Fibroblast of lung (primary cell): ENCODE measurements at regions not wholly inside any gene's neighbourhood (a gene's known extent, or its start where the extent isn't known, plus 50 kb on each side); places are given as distances from the start of the nearest gene placed in this dataset.

ENCODE experiments used
- CTCF ChIP-seq, 2 donors: IDR thresholded peaks in 1 of 2; conservative IDR thresholded peaks in 1 of 2; 1 replicate in 1 of 2; 2 replicates in 1 of 2; pipeline ENCODE4 v1.5.1; 2011 to 2012; ENCODE audit warnings: low read length in 2 of 2, control low read depth in 1 of 2, inconsistent platforms in 1 of 2, low read depth in 1 of 2, mild to moderate bottlenecking in 1 of 2
- EZH2 ChIP-seq: IDR thresholded peaks from 2 replicates; pipeline ENCODE4 v1.5.1; 2012; ENCODE audit warnings: low read length, control low read depth, mild to moderate bottlenecking; ENCODE audit errors: missing control alignments

- TF ChIP-seq CTCF (conservative IDR thresholded peaks at IDR 0.05 in 1 of 2, IDR thresholded peaks at IDR 0.05 in 1 of 2; ENCODE audit: low read depth in 1 of 2, low read length in 2 of 2) (no peak), EZH2 (no peak)
These were observed 321.5 kb downstream of the SATB1 start for GRCh38 chr3:18103591-18103990.
